ENCODE measurements at regions not wholly inside any gene's neighbourhood (a gene's known extent, or its start where the extent isn't known, plus 50 kb on each side); places are given as distances from the start of the nearest gene placed in this dataset.

GRCh38 chr2:193985272-193985671, 1671.8 kb upstream of the SLC39A10 start:
- no peaks in the 10 kb centered on the region for H3K36me3 ChIP-seq (ENCODE audit: insufficient read depth, low read length, poor library complexity, severe bottlenecking)
- no peak overlapping the region for H3K4me3 ChIP-seq (ENCODE audit: low read depth, low read length, poor library complexity, severe bottlenecking)
- no peak for DNase-seq (ENCODE audit: low spot score)
- POLR2A ChIA-PET (ENCODE audit: low non-redundant PET), result no interaction called here
- no TSS peak for BruUV-seq (replicated peaks)
- no peaks in the 10 kb centered on the region for H3K27me3 ChIP-seq (replicated peaks; ENCODE audit: insufficient read depth, low read depth, low read length, poor library complexity)
- no peak overlapping the region for H3K27ac ChIP-seq (ENCODE audit: low read depth, low read length, poor library complexity, severe bottlenecking)
- no peaks in the 10 kb centered on the region for H3K9me3 ChIP-seq (ENCODE audit: low read depth, low read length, poor library complexity, severe bottlenecking)
- H3K4me1 ChIP-seq (ENCODE audit: insufficient read depth, low read length, poor library complexity, severe bottlenecking), result no peaks in the 10 kb centered on the region
- no peak for TF ChIP-seq EZH2 (IDR thresholded peaks at IDR 0.05; ENCODE audit: borderline replicate concordance, low read depth, low read length, poor library complexity, severe bottlenecking)
- no peak for TF ChIP-seq CTCF (conservative IDR thresholded peaks at IDR 0.05; ENCODE audit: low read depth, low read length)
- intact Hi-C loops (cut with micrococcal nuclease; ENCODE audit: unreplicated experiment), result no loop called here
- CTCF ChIA-PET, result no interaction called here

GRCh38 chr2:193980599-193980998, 1676.4 kb upstream of the SLC39A10 start:
- Histone ChIP-seq H3K27me3 (replicated peaks; ENCODE audit: insufficient read depth, low read depth, low read length, poor library complexity) (no peaks in the 10 kb centered on the region), H3K9me3 (ENCODE audit: low read depth, low read length, poor library complexity, severe bottlenecking) (no peaks in the 10 kb centered on the region), H3K36me3 (ENCODE audit: insufficient read depth, low read length, poor library complexity, severe bottlenecking) (no peaks in the 10 kb centered on the region), H3K27ac (ENCODE audit: low read depth, low read length, poor library complexity, severe bottlenecking) (no peak overlapping the region), H3K4me3 (ENCODE audit: low read depth, low read length, poor library complexity, severe bottlenecking) (no peak overlapping the region), H3K4me1 (ENCODE audit: insufficient read depth, low read length, poor library complexity, severe bottlenecking) (no peaks in the 10 kb centered on the region)
- ChIA-PET CTCF (no interaction called here), POLR2A (ENCODE audit: low non-redundant PET) (no interaction called here)
- TF ChIP-seq CTCF (conservative IDR thresholded peaks at IDR 0.05; ENCODE audit: low read depth, low read length) (no peak), EZH2 (IDR thresholded peaks at IDR 0.05; ENCODE audit: borderline replicate concordance, low read depth, low read length, poor library complexity, severe bottlenecking) (no peak)
- no TSS peak for BruUV-seq (replicated peaks)
- intact Hi-C loops (cut with micrococcal nuclease; ENCODE audit: unreplicated experiment), result no loop called here
- DNase-seq (ENCODE audit: low spot score), result no peak

GRCh38 chr2:193973781-193974180, 1683.2 kb upstream of the SLC39A10 start:
- TF ChIP-seq EZH2 (IDR thresholded peaks at IDR 0.05; ENCODE audit: borderline replicate concordance, low read depth, low read length, poor library complexity, severe bottlenecking), result no peak
- TF ChIP-seq CTCF (conservative IDR thresholded peaks at IDR 0.05; ENCODE audit: low read depth, low read length), result no peak
- no TSS peak for BruUV-seq (replicated peaks)
- no peak overlapping the region for H3K4me3 ChIP-seq (ENCODE audit: low read depth, low read length, poor library complexity, severe bottlenecking)
- no peak overlapping the region for H3K27ac ChIP-seq (ENCODE audit: low read depth, low read length, poor library complexity, severe bottlenecking)
- POLR2A ChIA-PET (ENCODE audit: low non-redundant PET), result no interaction called here
- no peaks in the 10 kb centered on the region for H3K36me3 ChIP-seq (ENCODE audit: insufficient read depth, low read length, poor library complexity, severe bottlenecking)
- no peaks in the 10 kb centered on the region for H3K27me3 ChIP-seq (replicated peaks; ENCODE audit: insufficient read depth, low read depth, low read length, poor library complexity)
- intact Hi-C loops (cut with micrococcal nuclease; ENCODE audit: unreplicated experiment), result no loop called here
- H3K9me3 ChIP-seq (ENCODE audit: low read depth, low read length, poor library complexity, severe bottlenecking), result no peaks in the 10 kb centered on the region
- DNase-seq (ENCODE audit: low spot score), result no peak
- no peaks in the 10 kb centered on the region for H3K4me1 ChIP-seq (ENCODE audit: insufficient read depth, low read length, poor library complexity, severe bottlenecking)
- CTCF ChIA-PET, result no interaction called here
